Mesendoderm (in vitro differentiated cells): ENCODE measurements at regions not wholly inside any gene's neighbourhood (a gene's known extent, or its start where the extent isn't known, plus 50 kb on each side); places are given as distances from the start of the nearest gene placed in this dataset.

Source experiments
- DNase-seq: peaks from one replicate; pipeline ENCODE4 v3.0.0; 2013
- H2AK5ac ChIP-seq: 2 replicates; pipeline ENCODE4 v1.6.1; 2013; ENCODE audit warnings: low read length, inconsistent platforms
- H2BK120ac ChIP-seq: 2 replicates; pipeline ENCODE4 v1.6.1; 2013; ENCODE audit warnings: low read depth, mild to moderate bottlenecking, low read length, moderate library complexity, mixed read lengths
- H2BK15ac ChIP-seq: replicated peaks from 2 replicates; pipeline ENCODE4 v1.6.1; 2013; ENCODE audit warnings: low read depth, mild to moderate bottlenecking, moderate library complexity
- H2BK5ac ChIP-seq: 2 replicates; pipeline ENCODE4 v1.6.1; 2013; ENCODE audit warnings: low read length, inconsistent platforms
- H3K18ac ChIP-seq: 2 replicates; pipeline ENCODE4 v1.6.1; 2013; ENCODE audit warnings: mild to moderate bottlenecking, low read length, mixed read lengths
- H3K23ac ChIP-seq: one replicate; pipeline ENCODE4 v1.6.1; 2013; ENCODE audit warnings: low read length
- H3K27ac ChIP-seq: 2 replicates; pipeline ENCODE4 v1.5.1; 2013; ENCODE audit warnings: low read depth, mild to moderate bottlenecking, inconsistent platforms, low read length, moderate library complexity
- H3K27me3 ChIP-seq: 2 replicates; pipeline ENCODE4 v1.6.1; 2013; ENCODE audit warnings: low read length, control low read depth, mild to moderate bottlenecking, inconsistent platforms; ENCODE audit not compliant: insufficient read depth, poor library complexity
- H3K36me3 ChIP-seq: 2 replicates; pipeline ENCODE4 v1.6.1; 2013; ENCODE audit warnings: low read length, inconsistent platforms; ENCODE audit not compliant: control insufficient read depth, insufficient read depth
- H3K4ac ChIP-seq: one replicate; pipeline ENCODE4 v1.6.1; 2013; ENCODE audit warnings: low read depth, mild to moderate bottlenecking, low read length, moderate library complexity
- H3K4me1 ChIP-seq: 2 replicates; pipeline ENCODE4 v1.6.1; 2013; ENCODE audit warnings: low read depth, low read length, inconsistent platforms; ENCODE audit not compliant: control insufficient read depth
- H3K4me2 ChIP-seq: 2 replicates; pipeline ENCODE4 v1.6.1; 2013; ENCODE audit warnings: low read length
- H3K4me3 ChIP-seq: 2 replicates; pipeline ENCODE4 v1.5.1; 2013; ENCODE audit warnings: mild to moderate bottlenecking, low read length
- H3K56ac ChIP-seq: one replicate; pipeline ENCODE4 v1.6.1; 2013; ENCODE audit warnings: low read length
- H3K79me1 ChIP-seq: 2 replicates; pipeline ENCODE4 v1.6.1; 2013; ENCODE audit warnings: low read length, inconsistent platforms
- H3K79me2 ChIP-seq: 2 replicates; pipeline ENCODE4 v1.6.1; 2013; ENCODE audit warnings: mild to moderate bottlenecking, low read length; ENCODE audit not compliant: control insufficient read depth, insufficient read depth
- H3K9ac ChIP-seq: 2 replicates; pipeline ENCODE4 v1.6.1; 2013; ENCODE audit warnings: low read length, inconsistent platforms
- H4K5ac ChIP-seq: one replicate; pipeline ENCODE4 v1.6.1; 2013; ENCODE audit warnings: low read length
- H4K8ac ChIP-seq: one replicate; pipeline ENCODE4 v1.6.1; 2013; ENCODE audit warnings: low read depth, mild to moderate bottlenecking, control low read depth, low read length, moderate library complexity
- WGBS: extraction: QIAGEN DNeasy Blood & Tissue Kit; methylation state at CpG from one replicate; pipeline ENCODE4 v1.1.7; 2013; ENCODE audit warnings: low lambda C conversion rate, missing lambda C conversion rate; ENCODE audit not compliant: insufficient coverage; ENCODE audit errors: extremely low coverage; 5-methylcytosine and 5-hydroxymethylcytosine counted together

DNA sequence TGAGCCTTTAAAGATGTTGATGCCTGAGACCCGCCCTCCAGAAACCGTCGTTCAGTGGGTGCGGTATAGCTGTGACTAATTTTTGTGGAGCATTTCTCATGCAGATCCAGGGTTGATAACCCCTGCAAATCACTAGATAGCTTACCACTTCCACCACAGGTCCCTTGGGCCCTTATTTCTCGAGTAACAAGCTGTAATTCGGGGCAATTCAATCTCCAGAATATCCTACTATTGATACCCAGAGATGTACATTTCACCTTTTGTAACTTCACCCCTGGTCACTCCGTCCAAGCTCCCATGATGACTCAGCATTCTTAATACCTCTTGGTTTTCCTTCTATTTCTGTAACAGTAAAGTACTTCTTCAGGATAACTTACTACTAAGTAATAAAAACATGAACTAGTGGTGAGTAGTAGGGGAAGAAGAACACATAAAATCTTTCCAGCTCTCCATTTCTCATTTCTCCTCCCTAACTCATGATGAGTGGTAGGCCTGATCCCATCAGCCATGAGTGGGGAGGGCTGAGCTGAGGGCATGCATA, 71.9 kb upstream of the UBL3 start:
- Histone ChIP-seq H2BK15ac (no peak overlapping the region), H3K79me1 (no peaks in the 10 kb centered on the region), H3K56ac (no peak overlapping the region), H3K9ac (no peak overlapping the region), H3K23ac (no peak overlapping the region), H3K4ac (no peak overlapping the region), H4K8ac (no peak overlapping the region), H3K4me1 (peaks cover 6% of the 10 kb centered on the region), H2BK120ac (no peak overlapping the region), H3K27ac (no peak overlapping the region), H3K4me2 (no peak overlapping the region), H3K18ac (no peak overlapping the region), H3K79me2 (no peaks in the 10 kb centered on the region), H3K4me3 (no peak overlapping the region), H4K5ac (no peak overlapping the region), H2BK5ac (no peak overlapping the region), H3K27me3 (no peaks in the 10 kb centered on the region), H3K36me3 (no peaks in the 10 kb centered on the region), H2AK5ac (no peak overlapping the region)
- WGBS = no CpG with 5 or more reads among the region's 7 CpGs
- DNase-seq = no peak

DNA sequence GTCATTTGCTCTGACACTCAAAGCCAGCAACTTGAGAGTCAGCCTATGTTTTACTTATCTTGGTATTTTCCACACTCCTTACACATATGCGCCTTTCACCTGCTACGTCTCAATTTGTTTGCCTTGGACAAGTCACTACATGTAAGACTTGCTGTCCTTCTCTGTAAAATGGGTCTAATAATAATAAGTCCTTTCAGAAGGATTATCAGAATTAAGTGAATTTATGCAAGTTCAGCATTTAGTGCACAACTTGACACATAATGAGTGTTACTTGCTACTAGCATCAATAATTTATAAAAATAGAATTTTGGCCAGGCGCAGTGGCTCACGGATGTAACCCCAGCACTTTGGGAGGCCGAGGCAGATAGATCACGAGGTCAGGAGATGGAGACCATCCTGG, 71.1 kb upstream of the UBL3 start:
- Histone ChIP-seq H4K8ac (no peak overlapping the region), H3K9ac (no peak overlapping the region), H3K27me3 (no peaks in the 10 kb centered on the region), H4K5ac (no peak overlapping the region), H3K56ac (no peak overlapping the region), H2BK5ac (no peak overlapping the region), H2AK5ac (no peak overlapping the region), H3K4ac (no peak overlapping the region), H3K23ac (no peak overlapping the region), H3K27ac (no peak overlapping the region), H2BK15ac (no peak overlapping the region), H3K18ac (no peak overlapping the region), H3K79me2 (no peaks in the 10 kb centered on the region), H3K4me2 (no peak overlapping the region), H2BK120ac (no peak overlapping the region), H3K79me1 (no peaks in the 10 kb centered on the region), H3K4me3 (no peak overlapping the region), H3K36me3 (no peaks in the 10 kb centered on the region), H3K4me1 (peaks cover 6% of the 10 kb centered on the region)
- DNase-seq = no peak
- WGBS = no CpG with 5 or more reads among the region's 6 CpGs

DNA sequence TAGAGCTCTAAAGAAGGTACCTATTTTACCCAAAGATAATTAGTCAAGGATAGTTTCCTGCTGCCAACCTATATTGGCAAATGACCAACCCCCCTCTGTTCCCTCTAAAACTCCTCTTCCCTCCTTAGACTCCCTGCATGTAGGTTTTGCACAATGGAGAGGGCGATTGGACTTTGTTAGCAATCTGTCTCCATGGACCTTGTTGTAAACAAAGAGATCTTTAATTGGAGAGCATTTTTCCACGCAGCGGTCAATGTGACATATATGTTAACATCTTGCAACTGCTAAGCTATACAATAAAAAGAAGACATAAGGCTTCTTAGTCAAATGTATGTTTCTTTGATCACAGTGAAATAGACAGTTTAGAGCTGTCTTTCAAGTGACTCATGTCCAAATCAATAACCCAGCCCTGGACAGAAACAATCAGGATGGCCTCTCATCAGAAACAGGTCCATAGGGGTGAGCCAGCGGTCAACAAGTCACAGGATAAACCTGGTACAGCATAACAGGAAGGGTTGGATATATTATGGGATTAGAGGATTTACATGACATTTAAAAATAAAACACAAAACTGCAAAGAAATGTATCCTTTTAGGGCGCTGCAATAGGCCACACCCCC, 69.7 kb upstream of the UBL3 start:
- Histone ChIP-seq H3K27ac (no peak overlapping the region), H3K36me3 (no peaks in the 10 kb centered on the region)
- WGBS = no CpG with 5 or more reads among the region's 5 CpGs

DNA sequence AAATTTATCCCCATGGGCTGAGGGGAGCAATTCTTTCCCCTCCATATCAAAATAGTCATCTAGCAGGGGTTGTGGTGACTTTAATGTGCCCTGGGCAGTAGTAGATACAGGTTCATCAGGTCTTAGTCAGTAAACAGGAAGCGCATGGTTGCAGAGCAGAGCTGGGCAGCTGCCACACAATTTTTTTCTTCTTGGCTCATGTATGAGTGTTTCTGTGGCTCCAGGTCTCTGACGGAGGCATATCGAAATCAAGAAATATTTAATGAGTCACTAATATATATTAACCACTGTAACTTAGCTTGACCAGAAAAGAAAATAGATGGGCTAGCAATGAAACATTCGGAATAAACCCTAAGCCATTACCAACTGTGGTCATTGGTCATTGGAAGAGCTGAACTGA, 68.4 kb upstream of the UBL3 start:
- Histone ChIP-seq H2BK5ac (no peak overlapping the region), H2AK5ac (no peak overlapping the region), H3K27me3 (no peaks in the 10 kb centered on the region), H3K4me3 (no peak overlapping the region), H3K56ac (no peak overlapping the region), H3K4ac (no peak overlapping the region), H3K79me2 (no peaks in the 10 kb centered on the region), H3K36me3 (no peaks in the 10 kb centered on the region), H3K79me1 (no peaks in the 10 kb centered on the region), H3K23ac (no peak overlapping the region), H4K8ac (no peak overlapping the region), H3K4me2 (no peak overlapping the region), H3K27ac (no peak overlapping the region), H3K9ac (no peak overlapping the region), H4K5ac (no peak overlapping the region), H2BK15ac (no peak overlapping the region), H3K4me1 (peaks cover 4% of the 10 kb centered on the region), H2BK120ac (no peak overlapping the region), H3K18ac (no peak overlapping the region)
- WGBS = no CpG with 5 or more reads among the region's 4 CpGs
- no peak for DNase-seq

More for the DNA sequence above, 69.7 kb upstream of the UBL3 start:
- H3K9ac ChIP-seq = no peak overlapping the region
- peaks cover 6% of the 10 kb centered on the region for H3K4me1 ChIP-seq
- no peak overlapping the region for H3K23ac ChIP-seq
- no peaks in the 10 kb centered on the region for H3K27me3 ChIP-seq
- no peak overlapping the region for H2AK5ac ChIP-seq
- DNase-seq = no peak
- no peaks in the 10 kb centered on the region for H3K79me2 ChIP-seq
- H2BK120ac ChIP-seq = no peak overlapping the region
- H3K18ac ChIP-seq = no peak overlapping the region
- no peak overlapping the region for H4K5ac ChIP-seq
- H3K4me3 ChIP-seq = no peak overlapping the region
- no peak overlapping the region for H3K4ac ChIP-seq
- H3K4me2 ChIP-seq = no peak overlapping the region
- no peaks in the 10 kb centered on the region for H3K79me1 ChIP-seq
- H2BK5ac ChIP-seq = no peak overlapping the region
- H3K56ac ChIP-seq = no peak overlapping the region
- no peak overlapping the region for H2BK15ac ChIP-seq
- H4K8ac ChIP-seq = no peak overlapping the region

DNA sequence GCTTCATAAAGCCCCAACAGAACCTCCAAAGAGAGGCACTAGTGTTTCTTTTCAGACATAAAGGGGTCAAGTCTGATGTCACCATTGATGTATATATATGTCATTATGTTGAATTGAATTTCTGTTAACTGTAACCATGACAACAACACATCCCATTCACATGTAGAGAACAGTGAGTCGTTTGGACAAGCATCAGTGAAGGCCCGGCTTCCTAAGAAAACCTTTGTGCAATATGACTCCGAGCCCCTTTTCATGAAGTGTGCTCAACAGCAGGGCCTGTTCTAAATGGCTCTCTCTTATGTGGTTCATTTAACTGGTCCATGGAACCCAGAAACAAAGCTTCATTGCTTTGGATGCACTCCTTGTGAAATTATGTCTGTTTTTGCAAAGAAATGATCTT, 67.2 kb upstream of the UBL3 start:
- Histone ChIP-seq H2BK120ac (no peak overlapping the region), H3K4me1 (no peaks in the 10 kb centered on the region), H4K8ac (no peak overlapping the region), H3K4ac (no peak overlapping the region), H3K27ac (no peak overlapping the region), H4K5ac (no peak overlapping the region), H2BK5ac (no peak overlapping the region), H2BK15ac (no peak overlapping the region), H3K56ac (no peak overlapping the region), H3K23ac (no peak overlapping the region), H3K4me3 (no peak overlapping the region), H2AK5ac (no peak overlapping the region), H3K79me1 (no peaks in the 10 kb centered on the region), H3K9ac (no peak overlapping the region), H3K4me2 (no peak overlapping the region), H3K18ac (no peak overlapping the region), H3K79me2 (no peaks in the 10 kb centered on the region), H3K36me3 (no peaks in the 10 kb centered on the region), H3K27me3 (no peaks in the 10 kb centered on the region)
- no CpG with 5 or more reads among the region's 3 CpGs for WGBS
- no peak for DNase-seq

DNA sequence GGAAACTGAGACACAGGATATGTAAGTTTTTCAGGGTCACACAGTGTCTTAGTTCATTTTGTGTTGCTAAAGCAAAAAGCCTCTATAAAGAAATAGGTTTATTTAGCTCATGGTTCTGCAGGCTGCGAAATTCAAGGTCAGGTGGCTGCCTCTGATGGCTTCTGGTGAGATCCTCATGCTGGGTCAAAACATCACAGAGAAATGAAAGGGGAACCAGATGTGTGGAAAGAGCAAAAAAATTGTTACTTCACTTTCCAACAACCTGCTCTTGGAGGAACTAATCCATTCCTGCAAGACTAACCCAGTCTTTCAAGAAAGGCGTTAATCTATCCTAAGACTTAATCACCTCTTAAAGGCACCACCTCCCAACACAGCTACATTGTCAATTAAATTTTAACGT, 64.2 kb upstream of the UBL3 start:
- H3K4me3 ChIP-seq = no peak overlapping the region
- WGBS = no CpG with 5 or more reads among the region's 3 CpGs
- DNase-seq = no peak

More for the DNA sequence above, 64.2 kb upstream of the UBL3 start:
- H3K27me3 ChIP-seq = no peaks in the 10 kb centered on the region
- no peak overlapping the region for H4K8ac ChIP-seq
- no peak overlapping the region for H2BK5ac ChIP-seq
- no peak overlapping the region for H3K23ac ChIP-seq
- no peak overlapping the region for H3K9ac ChIP-seq
- no peak overlapping the region for H3K4ac ChIP-seq
- no peak overlapping the region for H2BK120ac ChIP-seq
- H3K27ac ChIP-seq = no peak overlapping the region
- H4K5ac ChIP-seq = no peak overlapping the region
- H3K56ac ChIP-seq = no peak overlapping the region
- no peak overlapping the region for H3K18ac ChIP-seq
- no peaks in the 10 kb centered on the region for H3K79me1 ChIP-seq
- H2AK5ac ChIP-seq = no peak overlapping the region
- H3K4me2 ChIP-seq = no peak overlapping the region
- no peaks in the 10 kb centered on the region for H3K79me2 ChIP-seq
- H3K4me1 ChIP-seq = no peaks in the 10 kb centered on the region
- H3K36me3 ChIP-seq = no peaks in the 10 kb centered on the region
- no peak overlapping the region for H2BK15ac ChIP-seq
